ENCODE measurements at regions not wholly inside any gene's neighbourhood (a gene's known extent, or its start where the extent isn't known, plus 50 kb on each side); places are given as distances from the start of the nearest gene placed in this dataset.

- Histone ChIP-seq H3K36me3 (no peaks in the 10 kb centered on the region), H3K9me3 (no peaks in the 10 kb centered on the region), H3K27me3 (no peaks in the 10 kb centered on the region), H3K27ac (no peak overlapping the region), H3K4me1 (no peaks in the 10 kb centered on the region), H3K4me3 (no peak overlapping the region)
- in situ Hi-C loops (cut with MboI; ENCODE audit: low sequenced_read_pairs in 4 of 4): no loop called here
- DNase-seq: no peak
- TF ChIP-seq POLR2A (IDR thresholded peaks at IDR 0.05) (no peak), CTCF (IDR thresholded peaks at IDR 0.05 in 4 of 5, conservative IDR thresholded peaks at IDR 0.05 in 1 of 5) (no peak)
- ATAC-seq: no peak
- intact Hi-C loops (cut with DNase I; ENCODE audit: low total_unique reads): no loop called here
Observed at GRCh38 chr3:164048451-164048850, 1029.8 kb downstream of the SI start.

- TF ChIP-seq CTCF (IDR thresholded peaks at IDR 0.05 in 4 of 5, conservative IDR thresholded peaks at IDR 0.05 in 1 of 5) (no peak), POLR2A (IDR thresholded peaks at IDR 0.05) (no peak)
- no peaks in the 10 kb centered on the region for H3K4me1 ChIP-seq
- no peak for DNase-seq
- no peak overlapping the region for H3K4me3 ChIP-seq
- H3K9me3 ChIP-seq: no peaks in the 10 kb centered on the region
- H3K36me3 ChIP-seq: no peaks in the 10 kb centered on the region
- ATAC-seq: no peak
- in situ Hi-C loops (cut with MboI; ENCODE audit: low sequenced_read_pairs in 4 of 4) (no loop called here), intact Hi-C loops (cut with DNase I; ENCODE audit: low total_unique reads) (no loop called here)
- H3K27me3 ChIP-seq: no peaks in the 10 kb centered on the region
- no peak overlapping the region for H3K27ac ChIP-seq
Observed at GRCh38 chr3:164040991-164041390, 1037.3 kb downstream of the SI start.

GRCh38 chr3:164030194-164030593 is 1048.1 kb downstream of the SI start:
- DNase-seq (no peak), ATAC-seq (no peak)
- no peak overlapping the region for H3K4me3 ChIP-seq
- H3K27ac ChIP-seq: no peak overlapping the region
- in situ Hi-C loops (cut with MboI; ENCODE audit: low sequenced_read_pairs in 4 of 4): no loop called here
- no peak for TF ChIP-seq CTCF (IDR thresholded peaks at IDR 0.05 in 4 of 5, conservative IDR thresholded peaks at IDR 0.05 in 1 of 5)
- no peak for TF ChIP-seq POLR2A (IDR thresholded peaks at IDR 0.05)
- intact Hi-C loops (cut with DNase I; ENCODE audit: low total_unique reads): no loop called here
- H3K9me3 ChIP-seq: no peaks in the 10 kb centered on the region
- no peaks in the 10 kb centered on the region for H3K36me3 ChIP-seq
- H3K27me3 ChIP-seq: no peaks in the 10 kb centered on the region
- no peaks in the 10 kb centered on the region for H3K4me1 ChIP-seq

- DNase-seq (no peak), ATAC-seq (no peak)
- in situ Hi-C loops (cut with MboI; ENCODE audit: low sequenced_read_pairs in 4 of 4): no loop called here
- Histone ChIP-seq H3K4me3 (no peak overlapping the region), H3K4me1 (no peaks in the 10 kb centered on the region), H3K27me3 (no peaks in the 10 kb centered on the region), H3K27ac (no peak overlapping the region), H3K9me3 (no peaks in the 10 kb centered on the region), H3K36me3 (no peaks in the 10 kb centered on the region)
- no peak for TF ChIP-seq POLR2A (IDR thresholded peaks at IDR 0.05)
- TF ChIP-seq CTCF (IDR thresholded peaks at IDR 0.05 in 4 of 5, conservative IDR thresholded peaks at IDR 0.05 in 1 of 5): no peak
- intact Hi-C loops (cut with DNase I; ENCODE audit: low total_unique reads): no loop called here
Observed at GRCh38 chr3:164024786-164025185, 1053.5 kb downstream of the SI start.

GRCh38 chr3:164023480-164023879 is 1054.8 kb downstream of the SI start:
- intact Hi-C loops (cut with DNase I; ENCODE audit: low total_unique reads) (no loop called here), in situ Hi-C loops (cut with MboI; ENCODE audit: low sequenced_read_pairs in 4 of 4) (no loop called here)
- no peak for DNase-seq
- no peak for ATAC-seq
- TF ChIP-seq POLR2A (IDR thresholded peaks at IDR 0.05) (no peak), CTCF (IDR thresholded peaks at IDR 0.05 in 4 of 5, conservative IDR thresholded peaks at IDR 0.05 in 1 of 5) (no peak)
- Histone ChIP-seq H3K9me3 (no peaks in the 10 kb centered on the region), H3K27ac (no peak overlapping the region), H3K4me3 (no peak overlapping the region), H3K4me1 (no peaks in the 10 kb centered on the region), H3K27me3 (no peaks in the 10 kb centered on the region), H3K36me3 (no peaks in the 10 kb centered on the region)

Measured in gastrocnemius medialis (tissue), 4 donors.